ENCODE measurements at regions not wholly inside any gene's neighbourhood (a gene's known extent, or its start where the extent isn't known, plus 50 kb on each side); places are given as distances from the start of the nearest gene placed in this dataset.

DNA sequence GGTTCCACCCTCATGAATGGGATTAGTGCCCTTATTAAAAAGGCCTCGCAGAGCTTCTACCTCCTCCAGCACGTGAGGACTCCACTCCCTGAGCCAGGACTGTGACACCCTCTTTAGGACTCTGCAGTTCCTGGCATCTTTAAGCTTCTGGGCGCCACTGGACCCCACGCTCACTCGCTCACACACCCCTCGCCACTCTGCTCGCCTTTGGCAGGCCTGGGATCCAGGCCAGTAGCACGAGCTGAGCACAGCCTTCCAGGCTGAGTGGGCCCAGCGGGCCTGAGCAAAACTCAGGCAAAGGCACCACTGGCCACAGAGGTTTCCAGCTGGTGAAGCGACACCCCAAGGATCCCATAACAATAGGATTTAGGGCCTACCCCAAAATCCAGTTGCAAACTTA, 107.9 kb upstream of the GPC1 start:
- H3K27me3 ChIP-seq (ENCODE audit: insufficient read depth, low read length): no peaks in the 10 kb centered on the region; the same call in 1 of the 2 replicates
- no peak overlapping the region for H3K9ac ChIP-seq (ENCODE audit: low read depth, low read length)
- H3K9me3 ChIP-seq (ENCODE audit: insufficient read depth, low read depth, low read length): no peaks in the 10 kb centered on the region
- no peak overlapping the region for H3K27ac ChIP-seq (ENCODE audit: low read length)
- H3K4me3 ChIP-seq (ENCODE audit: low read length): no peak overlapping the region
- H3K36me3 ChIP-seq (ENCODE audit: insufficient read depth, low read depth, low read length): no peaks in the 10 kb centered on the region
- H3K4me1 ChIP-seq (ENCODE audit: insufficient read depth, low read length): no peaks in the 10 kb centered on the region

DNA sequence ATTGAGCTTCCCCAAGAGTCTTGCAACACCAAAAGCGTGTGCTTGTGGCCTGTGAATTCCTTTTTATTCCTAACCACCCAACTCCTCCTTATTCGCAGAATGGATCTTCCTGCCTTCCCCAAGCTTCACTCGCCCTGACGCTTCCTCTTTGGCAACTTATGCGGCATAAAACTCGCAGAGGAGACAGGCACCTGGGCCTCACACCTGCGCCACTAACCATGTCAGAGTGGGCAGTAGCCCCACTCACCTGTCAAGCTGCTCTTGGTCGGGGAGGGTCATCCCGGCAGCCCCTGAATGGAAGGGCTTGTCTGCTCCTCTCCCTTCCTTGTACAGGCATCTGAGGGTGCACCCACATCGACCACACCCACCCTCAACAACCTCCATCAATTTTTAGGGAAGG, 106.9 kb upstream of the GPC1 start:
- Histone ChIP-seq H3K27ac (ENCODE audit: low read length) (no peak overlapping the region), H3K9ac (ENCODE audit: low read depth, low read length) (no peak overlapping the region), H3K9me3 (ENCODE audit: insufficient read depth, low read depth, low read length) (no peaks in the 10 kb centered on the region), H3K27me3 (ENCODE audit: insufficient read depth, low read length) (no peaks in the 10 kb centered on the region), H3K4me3 (ENCODE audit: low read length) (no peak overlapping the region), H3K4me1 (ENCODE audit: insufficient read depth, low read length) (no peaks in the 10 kb centered on the region), H3K36me3 (ENCODE audit: insufficient read depth, low read depth, low read length) (no peaks in the 10 kb centered on the region)

DNA sequence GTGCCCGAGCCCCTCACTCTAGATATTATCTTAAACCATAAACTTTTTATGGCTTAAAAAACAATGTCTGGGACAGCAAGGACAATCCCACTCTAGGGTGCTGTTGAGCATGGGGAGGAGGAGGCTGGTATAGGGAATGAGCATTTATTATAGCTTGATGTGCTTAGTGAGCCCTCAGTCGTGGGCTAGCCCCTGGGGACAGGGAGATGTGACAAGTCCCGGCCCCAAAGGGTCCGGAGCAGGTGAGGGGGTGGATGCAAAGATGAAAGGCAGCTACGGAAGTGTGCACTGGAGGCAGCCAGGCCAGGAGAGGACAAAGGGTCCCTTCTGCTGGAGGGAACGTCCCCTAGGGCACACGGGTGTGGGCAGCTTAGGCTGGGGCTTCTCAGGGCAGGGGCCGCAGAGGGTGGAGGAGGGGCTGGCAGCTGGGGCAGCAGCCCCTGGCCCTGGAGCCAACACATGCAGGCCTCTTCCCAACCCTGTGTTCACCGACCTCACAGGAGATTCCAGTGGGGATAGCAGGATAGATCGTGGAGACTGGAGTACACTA, 106.3 kb upstream of the GPC1 start:
- H3K27me3 ChIP-seq (ENCODE audit: insufficient read depth, low read length): no peaks in the 10 kb centered on the region
- H3K4me3 ChIP-seq (ENCODE audit: low read length): no peak overlapping the region
- no peaks in the 10 kb centered on the region for H3K4me1 ChIP-seq (ENCODE audit: insufficient read depth, low read length)
- no peaks in the 10 kb centered on the region for H3K9me3 ChIP-seq (ENCODE audit: insufficient read depth, low read depth, low read length)
- no peaks in the 10 kb centered on the region for H3K36me3 ChIP-seq (ENCODE audit: insufficient read depth, low read depth, low read length)
- no peak overlapping the region for H3K9ac ChIP-seq (ENCODE audit: low read depth, low read length)
- H3K27ac ChIP-seq (ENCODE audit: low read length): no peak overlapping the region

DNA sequence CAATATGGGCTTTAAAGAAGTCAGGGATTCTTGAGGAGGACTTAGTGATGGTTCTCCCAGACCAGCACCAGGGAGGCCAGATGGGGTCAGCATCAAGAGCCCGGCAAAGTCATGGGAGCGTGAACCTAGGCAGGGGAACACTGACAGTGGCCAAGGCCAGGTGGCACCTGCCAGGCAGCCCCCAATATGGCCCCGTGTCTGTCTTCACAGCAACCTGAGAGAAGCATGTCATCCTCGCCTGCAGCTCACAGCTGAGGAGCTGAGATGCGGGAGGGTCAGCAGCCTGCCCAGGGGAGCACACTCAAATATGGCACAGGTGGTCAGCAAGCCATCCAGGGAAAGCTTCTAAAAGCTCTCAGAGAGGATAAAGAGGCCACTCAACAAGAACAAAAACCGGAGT, 105.7 kb upstream of the GPC1 start:
- Histone ChIP-seq H3K9ac (ENCODE audit: low read depth, low read length) (no peak overlapping the region), H3K27me3 (ENCODE audit: insufficient read depth, low read length) (no peaks in the 10 kb centered on the region), H3K27ac (ENCODE audit: low read length) (no peak overlapping the region), H3K4me1 (ENCODE audit: insufficient read depth, low read length) (no peaks in the 10 kb centered on the region), H3K9me3 (ENCODE audit: insufficient read depth, low read depth, low read length) (no peaks in the 10 kb centered on the region), H3K36me3 (ENCODE audit: insufficient read depth, low read depth, low read length) (no peaks in the 10 kb centered on the region), H3K4me3 (ENCODE audit: low read length) (no peak overlapping the region)

DNA sequence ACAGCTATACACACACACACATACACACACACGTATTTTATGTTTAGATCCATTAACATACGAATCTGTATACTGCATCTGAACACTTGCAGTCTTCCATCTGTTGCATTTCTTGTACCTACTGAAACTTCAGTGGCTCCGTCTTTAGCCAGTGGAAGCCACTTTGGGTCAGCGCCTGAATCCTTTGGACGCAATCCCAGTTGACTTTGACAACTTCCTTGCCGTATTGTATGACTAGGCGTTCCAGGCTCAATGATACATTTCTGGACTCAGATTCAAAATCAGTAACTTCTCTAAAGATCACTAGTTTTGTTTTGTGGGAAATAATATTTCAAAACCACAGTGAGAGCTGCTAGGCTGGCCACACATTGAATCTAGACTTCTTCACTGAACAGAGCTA, 101.5 kb upstream of the GPC1 start:
- Histone ChIP-seq H3K27ac (ENCODE audit: low read length) (no peak overlapping the region), H3K9ac (ENCODE audit: low read depth, low read length) (no peak overlapping the region), H3K36me3 (ENCODE audit: insufficient read depth, low read depth, low read length) (no peaks in the 10 kb centered on the region), H3K4me1 (ENCODE audit: insufficient read depth, low read length) (no peaks in the 10 kb centered on the region), H3K27me3 (ENCODE audit: insufficient read depth, low read length) (no peaks in the 10 kb centered on the region), H3K4me3 (ENCODE audit: low read length) (no peak overlapping the region), H3K9me3 (ENCODE audit: insufficient read depth, low read depth, low read length) (no peaks in the 10 kb centered on the region)

- no peaks in the 10 kb centered on the region for H3K9me3 ChIP-seq (ENCODE audit: insufficient read depth, low read depth, low read length)
- H3K27me3 ChIP-seq (ENCODE audit: insufficient read depth, low read length): no peaks in the 10 kb centered on the region
- no peak overlapping the region for H3K27ac ChIP-seq (ENCODE audit: low read length)
- H3K4me3 ChIP-seq (ENCODE audit: low read length): no peak overlapping the region
- H3K9ac ChIP-seq (ENCODE audit: low read depth, low read length): no peak overlapping the region
- no peaks in the 10 kb centered on the region for H3K4me1 ChIP-seq (ENCODE audit: insufficient read depth, low read length)
- no peaks in the 10 kb centered on the region for H3K36me3 ChIP-seq (ENCODE audit: insufficient read depth, low read depth, low read length)
Observed at GRCh38 chr2:240335061-240335460, 100.4 kb upstream of the GPC1 start.

- Histone ChIP-seq H3K27me3 (ENCODE audit: insufficient read depth, low read length) (no peaks in the 10 kb centered on the region), H3K4me1 (ENCODE audit: insufficient read depth, low read length) (no peaks in the 10 kb centered on the region), H3K9ac (ENCODE audit: low read depth, low read length) (no peak overlapping the region), H3K36me3 (ENCODE audit: insufficient read depth, low read depth, low read length) (no peaks in the 10 kb centered on the region), H3K27ac (ENCODE audit: low read length) (no peak overlapping the region), H3K4me3 (ENCODE audit: low read length) (no peak overlapping the region), H3K9me3 (ENCODE audit: insufficient read depth, low read depth, low read length) (no peaks in the 10 kb centered on the region)
Observed at GRCh38 chr2:240336820-240337427, 98.5 kb upstream of the GPC1 start.

DNA sequence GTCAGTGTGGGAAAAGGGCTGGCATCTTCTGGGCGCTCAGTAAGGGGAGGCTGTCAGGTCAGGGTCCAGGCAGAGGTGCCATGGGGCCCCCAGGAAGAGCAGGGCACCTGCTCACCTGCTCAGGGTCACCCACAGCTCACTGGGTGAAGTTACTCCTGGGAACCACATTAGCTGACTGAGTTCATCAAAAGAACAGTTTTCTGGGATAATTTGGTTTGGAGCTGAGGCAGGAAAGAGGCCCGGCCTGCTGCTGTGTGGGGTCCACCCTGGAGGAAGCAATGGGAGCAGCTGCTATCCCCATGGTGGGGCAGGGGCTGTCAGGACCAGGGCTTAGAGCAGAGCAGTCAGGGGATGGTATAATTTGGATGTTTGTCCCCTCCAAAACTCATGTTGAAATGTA, 97.2 kb upstream of the GPC1 start:
- Histone ChIP-seq H3K36me3 (ENCODE audit: insufficient read depth, low read depth, low read length) (no peaks in the 10 kb centered on the region), H3K4me3 (ENCODE audit: low read length) (no peak overlapping the region), H3K4me1 (ENCODE audit: insufficient read depth, low read length) (no peaks in the 10 kb centered on the region), H3K27ac (ENCODE audit: low read length) (no peak overlapping the region), H3K27me3 (ENCODE audit: insufficient read depth, low read length) (no peaks in the 10 kb centered on the region), H3K9ac (ENCODE audit: low read depth, low read length) (no peak overlapping the region), H3K9me3 (ENCODE audit: insufficient read depth, low read depth, low read length) (no peaks in the 10 kb centered on the region)

DNA sequence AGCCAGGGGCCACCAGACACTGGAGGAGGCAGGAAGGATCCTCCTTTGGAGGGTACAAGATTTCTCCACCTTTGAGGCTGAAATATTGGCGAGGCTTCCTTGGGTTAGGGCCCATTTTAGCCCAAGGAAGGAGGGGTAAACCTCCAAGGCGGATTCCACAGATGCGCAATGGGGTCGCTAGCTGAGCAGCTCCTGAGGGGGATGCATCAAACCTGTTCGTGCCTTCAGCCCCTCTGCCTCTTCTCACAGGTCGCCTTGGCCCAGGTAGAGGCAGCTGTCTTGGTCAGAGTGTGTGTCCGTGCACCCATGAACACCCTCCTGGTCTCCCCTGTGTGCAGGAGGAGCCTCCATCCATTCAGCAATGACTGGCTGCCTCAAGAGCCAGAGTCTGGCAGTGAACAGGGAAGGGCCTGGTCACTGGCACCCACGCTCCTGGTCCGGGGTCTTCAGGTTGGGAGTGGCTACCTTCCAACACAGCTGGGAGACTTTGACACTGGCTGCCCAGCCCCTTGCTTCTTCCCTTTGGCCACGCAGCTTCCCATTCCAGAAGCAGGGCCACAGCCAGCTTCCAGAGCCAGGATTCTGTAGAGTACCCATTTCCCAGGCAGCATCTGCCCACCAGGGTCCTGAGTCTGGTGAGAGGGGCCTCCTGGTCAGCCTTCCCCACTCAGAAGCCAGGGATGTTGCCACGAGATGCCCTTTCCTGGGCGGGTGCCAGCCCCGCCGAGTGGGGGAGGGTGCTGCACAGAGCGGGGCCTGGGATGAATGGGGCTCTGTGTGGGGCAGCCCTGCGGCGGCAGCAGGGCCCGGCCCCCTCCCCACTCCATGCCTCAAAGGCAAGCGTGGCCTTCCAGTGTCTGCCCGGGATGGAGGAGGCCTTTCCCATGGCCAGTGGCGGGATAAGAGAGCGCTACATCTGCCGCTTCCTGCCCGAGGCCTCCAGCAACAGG, 95.8 kb upstream of the GPC1 start:
- Histone ChIP-seq H3K4me1 (ENCODE audit: insufficient read depth, low read length) (no peaks in the 10 kb centered on the region), H3K9ac (ENCODE audit: low read depth, low read length) (no peak overlapping the region), H3K4me3 (ENCODE audit: low read length) (no peak overlapping the region), H3K9me3 (ENCODE audit: insufficient read depth, low read depth, low read length) (peaks cover under 1% of the 10 kb centered on the region; the same call in 1 of the 2 replicates), H3K27ac (ENCODE audit: low read length) (no peak overlapping the region), H3K36me3 (ENCODE audit: insufficient read depth, low read depth, low read length) (no peaks in the 10 kb centered on the region), H3K27me3 (ENCODE audit: insufficient read depth, low read length) (no peaks in the 10 kb centered on the region)

GRCh38 chr2:240340361-240340761, 95.1 kb upstream of the GPC1 start:
- Histone ChIP-seq H3K36me3 (ENCODE audit: insufficient read depth, low read depth, low read length) (no peaks in the 10 kb centered on the region), H3K9ac (ENCODE audit: low read depth, low read length) (no peak overlapping the region), H3K4me1 (ENCODE audit: insufficient read depth, low read length) (no peaks in the 10 kb centered on the region), H3K9me3 (ENCODE audit: insufficient read depth, low read depth, low read length) (peaks cover 8% of the 10 kb centered on the region; the same call in 1 of the 2 replicates), H3K4me3 (ENCODE audit: low read length) (no peak overlapping the region), H3K27ac (ENCODE audit: low read length) (no peak overlapping the region), H3K27me3 (ENCODE audit: insufficient read depth, low read length) (no peaks in the 10 kb centered on the region)

DNA sequence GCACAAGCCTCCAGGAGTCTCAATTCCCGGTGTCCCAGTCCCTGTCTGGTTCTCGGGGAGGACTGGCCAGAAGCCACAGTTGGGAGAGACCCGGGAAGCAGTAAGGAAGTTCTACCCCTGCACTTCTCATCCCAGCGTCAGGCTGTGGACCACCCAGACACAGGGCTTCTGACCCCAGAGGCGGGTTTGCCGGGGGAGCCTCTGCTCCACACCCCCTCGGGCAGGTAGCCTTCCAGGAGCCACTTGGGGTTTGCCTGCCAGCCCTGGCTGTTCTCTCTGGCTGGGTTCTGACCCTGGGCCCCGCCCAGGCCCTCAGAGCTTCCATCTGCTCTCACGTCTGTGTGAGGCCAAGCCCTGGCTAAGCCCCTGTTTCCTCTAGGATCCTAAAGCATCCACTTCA, 94.4 kb upstream of the GPC1 start:
- no peak overlapping the region for H3K9ac ChIP-seq (ENCODE audit: low read depth, low read length)
- H3K4me1 ChIP-seq (ENCODE audit: insufficient read depth, low read length): no peaks in the 10 kb centered on the region
- H3K36me3 ChIP-seq (ENCODE audit: insufficient read depth, low read depth, low read length): no peaks in the 10 kb centered on the region
- H3K27me3 ChIP-seq (ENCODE audit: insufficient read depth, low read length): no peaks in the 10 kb centered on the region
- peaks cover 8% of the 10 kb centered on the region; the same call in 1 of the 2 replicates for H3K9me3 ChIP-seq (ENCODE audit: insufficient read depth, low read depth, low read length)
- no peak overlapping the region for H3K27ac ChIP-seq (ENCODE audit: low read length)
- H3K4me3 ChIP-seq (ENCODE audit: low read length): no peak overlapping the region

DNA sequence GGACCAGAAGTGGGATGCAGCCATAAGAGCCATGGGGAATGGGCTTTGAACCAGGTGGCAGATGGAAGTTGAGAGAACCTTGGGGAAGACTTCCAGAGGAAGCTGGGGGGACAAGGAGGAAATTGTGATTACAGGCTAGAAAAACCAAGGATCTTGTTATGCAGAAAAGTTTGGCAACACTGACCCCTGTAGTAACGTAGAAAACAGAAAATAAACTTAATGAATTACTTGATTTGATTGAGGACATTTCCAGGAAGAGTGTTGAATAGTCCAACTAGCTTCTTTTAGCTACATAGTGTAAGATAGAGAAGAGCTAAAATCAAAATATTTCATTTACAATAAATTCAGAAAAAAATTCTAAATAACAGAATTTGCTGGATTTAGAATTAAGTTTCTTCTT, 91.9 kb upstream of the GPC1 start:
- no peaks in the 10 kb centered on the region for H3K27me3 ChIP-seq (ENCODE audit: insufficient read depth, low read length)
- no peaks in the 10 kb centered on the region for H3K4me1 ChIP-seq (ENCODE audit: insufficient read depth, low read length)
- no peak overlapping the region for H3K4me3 ChIP-seq (ENCODE audit: low read length)
- no peaks in the 10 kb centered on the region for H3K36me3 ChIP-seq (ENCODE audit: insufficient read depth, low read depth, low read length)
- peaks cover 8% of the 10 kb centered on the region; the same call in 1 of the 2 replicates for H3K9me3 ChIP-seq (ENCODE audit: insufficient read depth, low read depth, low read length)
- H3K9ac ChIP-seq (ENCODE audit: low read depth, low read length): no peak overlapping the region
- H3K27ac ChIP-seq (ENCODE audit: low read length): no peak overlapping the region

Measured in iPS-20b (cell line).